ENCODE measurements at regions not wholly inside any gene's neighbourhood (a gene's known extent, or its start where the extent isn't known, plus 50 kb on each side); places are given as distances from the start of the nearest gene placed in this dataset.

DNA sequence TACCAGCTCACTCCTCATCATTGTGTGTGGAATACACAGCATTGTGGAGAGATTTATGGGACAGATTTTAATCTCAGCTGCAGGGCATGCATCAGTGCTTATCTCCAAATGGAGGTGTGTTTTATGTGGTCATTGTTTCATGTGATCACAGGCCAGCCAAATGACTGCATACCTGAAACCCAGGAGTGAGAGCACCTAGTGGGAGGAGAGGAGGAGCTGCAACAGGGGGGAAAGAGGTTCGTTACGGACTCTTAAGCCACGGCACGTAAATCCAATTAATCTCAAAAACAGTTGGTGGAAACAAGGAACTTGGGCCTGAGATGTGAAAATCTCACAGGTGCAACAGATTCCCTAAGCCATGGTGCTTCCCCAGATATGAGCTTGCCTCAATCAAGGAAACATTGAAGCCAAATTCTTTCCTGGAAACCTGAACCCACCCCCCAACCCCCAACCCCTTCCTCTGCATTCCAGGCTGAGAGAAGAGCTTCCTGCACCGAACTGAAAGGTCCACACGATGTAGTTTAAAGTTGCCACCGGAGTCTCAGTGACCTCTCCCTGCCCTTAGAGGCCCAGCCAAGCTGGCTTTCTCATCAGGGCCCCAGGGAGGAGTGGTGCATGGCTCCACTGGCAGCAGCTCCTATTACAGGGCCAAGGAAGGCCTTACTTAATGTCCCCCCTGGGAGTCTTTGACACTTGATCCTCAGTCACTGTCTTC lies 167.4 kb downstream of the C1D start:
- no peaks in the 10 kb centered on the region for H3K9me3 ChIP-seq
- DNase-seq = no peak
- no peaks in the 10 kb centered on the region for H3K36me3 ChIP-seq
- no peak for TF ChIP-seq POLR2AphosphoS5 (IDR thresholded peaks at IDR 0.05)
- TF ChIP-seq, protein P1, sequence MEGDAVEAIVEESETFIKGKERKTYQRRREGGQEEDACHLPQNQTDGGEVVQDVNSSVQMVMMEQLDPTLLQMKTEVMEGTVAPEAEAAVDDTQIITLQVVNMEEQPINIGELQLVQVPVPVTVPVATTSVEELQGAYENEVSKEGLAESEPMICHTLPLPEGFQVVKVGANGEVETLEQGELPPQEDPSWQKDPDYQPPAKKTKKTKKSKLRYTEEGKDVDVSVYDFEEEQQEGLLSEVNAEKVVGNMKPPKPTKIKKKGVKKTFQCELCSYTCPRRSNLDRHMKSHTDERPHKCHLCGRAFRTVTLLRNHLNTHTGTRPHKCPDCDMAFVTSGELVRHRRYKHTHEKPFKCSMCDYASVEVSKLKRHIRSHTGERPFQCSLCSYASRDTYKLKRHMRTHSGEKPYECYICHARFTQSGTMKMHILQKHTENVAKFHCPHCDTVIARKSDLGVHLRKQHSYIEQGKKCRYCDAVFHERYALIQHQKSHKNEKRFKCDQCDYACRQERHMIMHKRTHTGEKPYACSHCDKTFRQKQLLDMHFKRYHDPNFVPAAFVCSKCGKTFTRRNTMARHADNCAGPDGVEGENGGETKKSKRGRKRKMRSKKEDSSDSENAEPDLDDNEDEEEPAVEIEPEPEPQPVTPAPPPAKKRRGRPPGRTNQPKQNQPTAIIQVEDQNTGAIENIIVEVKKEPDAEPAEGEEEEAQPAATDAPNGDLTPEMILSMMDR (IDR thresholded peaks at IDR 0.05) = no peak
- TF ChIP-seq POLR2A (IDR thresholded peaks at IDR 0.05) = no peak
- no peak for TF ChIP-seq EP300 (IDR thresholded peaks at IDR 0.05; ENCODE audit: low read depth)
- in situ Hi-C loops (cut with MboI; ENCODE audit: low pct_ligation_motif_present in 1 of 4, low pct_unique_long_range_greater_than_20kb in 1 of 4, low sequenced_read_pairs in 3 of 4) = no loop called here
- WGBS, 2 donors (ENCODE audit: low coverage in 1 of 2) = 59 to 77% methylated on average over 4 to 7 of the region's 7 CpGs
- H3K27ac ChIP-seq = no peak overlapping the region
- no peak overlapping the region for H3K4me3 ChIP-seq
- H3K27me3 ChIP-seq = no peaks in the 10 kb centered on the region
- intact Hi-C loops (cut with DNase I; ENCODE audit: low total_unique reads) = no loop called here
- no peaks in the 10 kb centered on the region for H3K4me1 ChIP-seq

DNA sequence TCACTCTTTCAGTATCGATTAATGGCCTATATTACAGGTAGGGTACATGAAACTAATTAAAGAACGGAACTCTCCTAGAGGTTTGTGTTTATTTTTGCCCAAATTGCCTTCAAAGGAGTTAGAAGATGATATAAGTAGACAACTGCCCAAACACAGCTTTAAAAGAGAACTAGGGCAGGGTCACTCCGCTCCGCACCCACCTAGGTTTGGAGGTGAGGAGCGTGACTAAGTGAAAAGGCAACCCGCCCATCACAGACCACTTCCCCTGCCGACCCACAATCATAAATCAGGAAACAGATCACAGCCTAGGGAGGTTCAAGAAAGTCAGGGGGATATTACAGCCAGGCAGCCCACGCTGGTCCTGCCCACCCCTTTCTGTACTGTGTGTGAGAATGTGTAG lies 166.7 kb downstream of the C1D start:
- TF ChIP-seq POLR2A (IDR thresholded peaks at IDR 0.05) = no peak
- TF ChIP-seq POLR2AphosphoS5 (IDR thresholded peaks at IDR 0.05) = no peak
- no peak for TF ChIP-seq EP300 (IDR thresholded peaks at IDR 0.05; ENCODE audit: low read depth)
- Histone ChIP-seq H3K27ac (no peak overlapping the region), H3K9me3 (no peaks in the 10 kb centered on the region), H3K36me3 (no peaks in the 10 kb centered on the region), H3K4me3 (no peak overlapping the region), H3K4me1 (no peaks in the 10 kb centered on the region), H3K27me3 (no peaks in the 10 kb centered on the region)
- no peak for DNase-seq
- 87 to 94% methylated on average over 5 to 8 of the region's 8 CpGs for WGBS, 2 donors (ENCODE audit: low coverage in 1 of 2)
- in situ Hi-C loops (cut with MboI; ENCODE audit: low pct_ligation_motif_present in 1 of 4, low pct_unique_long_range_greater_than_20kb in 1 of 4, low sequenced_read_pairs in 3 of 4) (no loop called here), intact Hi-C loops (cut with DNase I; ENCODE audit: low total_unique reads) (no loop called here)

DNA sequence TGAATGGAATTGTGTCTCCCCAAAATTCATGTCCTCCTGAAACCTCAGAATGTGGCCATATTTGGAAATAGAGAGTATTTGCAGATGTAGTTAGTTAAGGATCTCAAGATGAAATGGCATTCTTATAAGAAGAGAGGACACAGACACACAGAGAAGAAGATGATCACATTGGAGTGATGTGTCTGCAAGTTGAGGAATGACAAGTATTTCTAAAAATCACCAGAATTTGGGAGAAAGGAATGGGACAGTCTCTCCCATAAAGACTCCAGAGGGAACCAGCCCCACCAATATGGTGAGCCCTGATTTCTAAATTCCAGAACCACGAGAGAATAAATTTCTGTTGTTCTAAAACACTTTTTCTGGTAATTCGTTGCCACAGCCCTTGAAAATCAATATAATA lies 166.3 kb downstream of the C1D start:
- no peak overlapping the region for H3K27ac ChIP-seq
- intact Hi-C loops (cut with DNase I; ENCODE audit: low total_unique reads) = no loop called here
- no peak for DNase-seq
- no peaks in the 10 kb centered on the region for H3K27me3 ChIP-seq
- H3K4me1 ChIP-seq = no peaks in the 10 kb centered on the region
- 66 to 74% methylated on average over 2 of the region's 2 CpGs for WGBS, 2 donors (ENCODE audit: low coverage in 1 of 2)
- H3K9me3 ChIP-seq = no peaks in the 10 kb centered on the region
- H3K4me3 ChIP-seq = no peak overlapping the region
- no peak for TF ChIP-seq POLR2AphosphoS5 (IDR thresholded peaks at IDR 0.05)
- TF ChIP-seq POLR2A (IDR thresholded peaks at IDR 0.05) = no peak
- TF ChIP-seq, protein P1 (IDR thresholded peaks at IDR 0.05) = no peak
- no peak for TF ChIP-seq EP300 (IDR thresholded peaks at IDR 0.05; ENCODE audit: low read depth)
- H3K36me3 ChIP-seq = no peaks in the 10 kb centered on the region
- in situ Hi-C loops (cut with MboI; ENCODE audit: low pct_ligation_motif_present in 1 of 4, low pct_unique_long_range_greater_than_20kb in 1 of 4, low sequenced_read_pairs in 3 of 4) = no loop called here

DNA sequence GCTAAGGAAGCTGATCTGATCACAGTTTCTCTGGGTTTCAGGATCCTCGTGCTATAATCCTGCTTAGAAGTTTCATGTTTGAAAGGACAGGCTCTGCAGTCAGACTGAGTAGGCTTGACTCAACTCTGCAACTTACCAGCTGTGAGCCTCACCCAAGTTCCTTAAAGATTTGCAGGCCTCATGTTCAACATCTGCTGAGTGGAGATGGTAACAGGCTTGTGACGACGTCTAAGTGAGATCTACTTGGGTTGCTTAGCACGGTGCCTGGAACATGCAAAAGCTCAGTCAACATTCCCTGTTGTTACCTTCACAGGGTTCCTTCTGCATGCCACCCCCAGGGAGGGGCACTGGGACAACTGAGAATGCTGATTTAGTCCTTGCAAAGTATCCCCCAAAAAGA lies 164.2 kb downstream of the C1D start:
- in situ Hi-C loops (cut with MboI; ENCODE audit: low pct_ligation_motif_present in 1 of 4, low pct_unique_long_range_greater_than_20kb in 1 of 4, low sequenced_read_pairs in 3 of 4) (no loop called here), intact Hi-C loops (cut with DNase I; ENCODE audit: low total_unique reads) (no loop called here)
- TF ChIP-seq POLR2AphosphoS5 (IDR thresholded peaks at IDR 0.05) = no peak
- no peak for TF ChIP-seq POLR2A (IDR thresholded peaks at IDR 0.05)
- TF ChIP-seq, protein P1 (IDR thresholded peaks at IDR 0.05) = no peak
- Histone ChIP-seq H3K4me3 (no peak overlapping the region), H3K4me1 (no peaks in the 10 kb centered on the region), H3K27ac (no peak overlapping the region), H3K36me3 (no peaks in the 10 kb centered on the region), H3K27me3 (no peaks in the 10 kb centered on the region), H3K9me3 (no peaks in the 10 kb centered on the region)
- 83 to 87% methylated on average over 1 to 4 of the region's 4 CpGs for WGBS, 2 donors (ENCODE audit: low coverage in 1 of 2)
- DNase-seq = no peak

DNA sequence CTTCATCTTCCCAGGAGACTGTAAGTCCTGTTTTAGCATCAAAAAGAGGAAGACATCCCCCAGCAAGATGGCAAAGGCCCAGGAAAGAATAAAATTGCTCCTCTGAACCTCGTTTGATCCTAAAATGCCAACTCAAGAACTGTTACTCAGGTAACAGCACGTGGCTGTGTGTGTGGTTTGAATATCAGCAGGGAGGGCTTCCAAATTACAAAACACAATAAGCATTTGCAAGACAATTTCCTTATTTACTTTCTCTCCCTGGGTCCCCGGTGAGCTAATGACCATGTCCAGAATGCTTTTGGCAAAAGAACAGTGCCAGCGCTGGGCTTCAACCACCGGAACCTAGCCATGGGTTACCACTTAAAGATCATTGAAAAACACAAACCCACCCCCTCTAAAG lies 163.6 kb downstream of the C1D start:
- intact Hi-C loops (cut with DNase I; ENCODE audit: low total_unique reads) = no loop called here
- no peaks in the 10 kb centered on the region for H3K9me3 ChIP-seq
- 42% methylated on average over 2 to 5 of the region's 5 CpGs for WGBS, 2 donors (ENCODE audit: low coverage in 1 of 2)
- no peaks in the 10 kb centered on the region for H3K36me3 ChIP-seq
- no peak overlapping the region for H3K27ac ChIP-seq
- no peaks in the 10 kb centered on the region for H3K4me1 ChIP-seq
- TF ChIP-seq, protein P1 (IDR thresholded peaks at IDR 0.05) = no peak
- TF ChIP-seq EP300 (IDR thresholded peaks at IDR 0.05; ENCODE audit: low read depth) (no peak), POLR2A (IDR thresholded peaks at IDR 0.05) (no peak), POLR2AphosphoS5 (IDR thresholded peaks at IDR 0.05) (no peak)
- H3K4me3 ChIP-seq = no peak overlapping the region
- no peaks in the 10 kb centered on the region for H3K27me3 ChIP-seq
- no peak for DNase-seq
- in situ Hi-C loops (cut with MboI; ENCODE audit: low pct_ligation_motif_present in 1 of 4, low pct_unique_long_range_greater_than_20kb in 1 of 4, low sequenced_read_pairs in 3 of 4) = no loop called here

All from transverse colon (tissue), 4 donors.